GM12874 (cell line): ENCODE measurements at regions not wholly inside any gene's neighbourhood (a gene's known extent, or its start where the extent isn't known, plus 50 kb on each side); places are given as distances from the start of the nearest gene placed in this dataset.

Experiments
- CTCF ChIP-seq: IDR thresholded peaks from 2 replicates; pipeline ENCODE4 v1.5.1; 2011; ENCODE audit warnings: low read depth, mild to moderate bottlenecking, control low read depth, low read length, moderate library complexity; ENCODE audit not compliant: insufficient read depth

- TF ChIP-seq CTCF = no peak
These were observed 160.6 kb upstream of the C21orf91 start for GRCh38 chr21:17979763-17980162.

- no peak for TF ChIP-seq CTCF
These were observed 159.7 kb upstream of the C21orf91 start for GRCh38 chr21:17978895-17979294.

GRCh38 chr21:17976691-17977090 is 157.5 kb upstream of the C21orf91 start:
- no peak for TF ChIP-seq CTCF

- TF ChIP-seq CTCF = no peak
These were observed 157.0 kb upstream of the C21orf91 start for GRCh38 chr21:17976139-17976538.

- no peak for TF ChIP-seq CTCF
These were observed 148.2 kb upstream of the C21orf91 start for GRCh38 chr21:17967319-17967718.

GRCh38 chr21:17964716-17965115 is 145.6 kb upstream of the C21orf91 start:
- no peak for TF ChIP-seq CTCF

- TF ChIP-seq CTCF = no peak
These were observed 145.0 kb upstream of the C21orf91 start for GRCh38 chr21:17964199-17964598.

GRCh38 chr21:17950591-17950990 is 131.4 kb upstream of the C21orf91 start:
- no peak for TF ChIP-seq CTCF
